HG03469 (cell line): ENCODE measurements at regions not wholly inside any gene's neighbourhood (a gene's known extent, or its start where the extent isn't known, plus 50 kb on each side); places are given as distances from the start of the nearest gene placed in this dataset.

Source experiments
- ATAC-seq: cut with Tn5 transposase; IDR thresholded peaks from one replicate; pipeline ENCODE4 v1.9.1; 2021; ENCODE audit warnings: mild to moderate bottlenecking, moderate library complexity, moderate number of reproducible peaks; ENCODE audit not compliant: unreplicated experiment

- ATAC-seq = no peak
Observed at GRCh38 chr5:124647352-124647751, 99.1 kb downstream of the ZNF608 start.

- ATAC-seq = no peak
Observed at GRCh38 chr5:124645396-124645795, 101.0 kb downstream of the ZNF608 start.

GRCh38 chr5:124644582-124644981, 101.9 kb downstream of the ZNF608 start:
- ATAC-seq = no peak

GRCh38 chr5:124644138-124644537, 102.3 kb downstream of the ZNF608 start:
- ATAC-seq = no peak

- no peak for ATAC-seq
Observed at GRCh38 chr5:124643336-124643735, 103.1 kb downstream of the ZNF608 start.

- ATAC-seq = no peak
Observed at GRCh38 chr5:124642151-124642550, 104.3 kb downstream of the ZNF608 start.

GRCh38 chr5:124641154-124641792, 105.2 kb downstream of the ZNF608 start:
- no peak for ATAC-seq

- no peak for ATAC-seq
Observed at GRCh38 chr5:124639095-124639665, 107.3 kb downstream of the ZNF608 start.

- ATAC-seq = no peak
Observed at GRCh38 chr5:124637011-124637410, 109.4 kb downstream of the ZNF608 start.

GRCh38 chr5:124634741-124635323, 111.6 kb downstream of the ZNF608 start:
- ATAC-seq = no peak

- ATAC-seq = no peak
Observed at GRCh38 chr5:124634228-124634739, 112.2 kb downstream of the ZNF608 start.

- ATAC-seq = no peak
Observed at GRCh38 chr5:124633209-124633608, 113.2 kb downstream of the ZNF608 start.

GRCh38 chr5:124631874-124632550, 114.4 kb downstream of the ZNF608 start:
- ATAC-seq = no peak

GRCh38 chr5:124630767-124631704, 115.4 kb downstream of the ZNF608 start:
- no peak for ATAC-seq

GRCh38 chr5:124628721-124629596, 117.5 kb downstream of the ZNF608 start:
- ATAC-seq = no peak

GRCh38 chr5:124627815-124628595, 118.4 kb downstream of the ZNF608 start:
- no peak for ATAC-seq

- no peak for ATAC-seq
Observed at GRCh38 chr5:124626053-124626452, 120.4 kb downstream of the ZNF608 start.

- no peak for ATAC-seq
Observed at GRCh38 chr5:124623265-124623664, 123.2 kb downstream of the ZNF608 start.

- no peak for ATAC-seq
Observed at GRCh38 chr5:124622851-124623250, 123.6 kb downstream of the ZNF608 start.
